HUES64 (cell line): ENCODE measurements at regions not wholly inside any gene's neighbourhood (a gene's known extent, or its start where the extent isn't known, plus 50 kb on each side); places are given as distances from the start of the nearest gene placed in this dataset.
"Not testable (repeated sequence)": the region's sequence is repeated elsewhere in the genome, so short reads cannot be mapped to it uniquely, and the experiment has no call there.

Source experiments
- H3K27ac ChIP-seq: 2 replicates; pipeline ENCODE4 v1.7.0; 2013; ENCODE audit warnings: low read depth, low read length, inconsistent platforms
- H3K27me3 ChIP-seq: 2 replicates; pipeline ENCODE4 v1.6.1; 2013; ENCODE audit warnings: mild to moderate bottlenecking, low read length; ENCODE audit not compliant: insufficient read depth
- H3K36me3 ChIP-seq: 2 replicates; pipeline ENCODE4 v1.6.1; 2013; ENCODE audit warnings: mild to moderate bottlenecking, low read length; ENCODE audit not compliant: insufficient read depth
- H3K4me1 ChIP-seq: 2 replicates; pipeline ENCODE4 v1.6.1; 2013; ENCODE audit warnings: mild to moderate bottlenecking, low read length, moderate library complexity; ENCODE audit not compliant: insufficient read depth
- H3K4me3 ChIP-seq: 2 replicates; pipeline ENCODE4 v1.5.1; 2013; ENCODE audit warnings: mild to moderate bottlenecking, low read length, moderate library complexity
- H3K9ac ChIP-seq: 2 replicates; pipeline ENCODE4 v1.6.1; 2013; ENCODE audit warnings: mild to moderate bottlenecking, low read depth, low read length
- H3K9me3 ChIP-seq: 2 replicates; pipeline ENCODE4 v1.6.1; 2013; ENCODE audit warnings: low read depth, low read length; ENCODE audit not compliant: insufficient read depth
- WGBS: fragments of 150-250, 120-280 bp; methylation state at CpG from one replicate; pipeline ENCODE4 v1.1.7; 2013; ENCODE audit warnings: missing lambda C conversion rate; 5-methylcytosine and 5-hydroxymethylcytosine counted together

DNA sequence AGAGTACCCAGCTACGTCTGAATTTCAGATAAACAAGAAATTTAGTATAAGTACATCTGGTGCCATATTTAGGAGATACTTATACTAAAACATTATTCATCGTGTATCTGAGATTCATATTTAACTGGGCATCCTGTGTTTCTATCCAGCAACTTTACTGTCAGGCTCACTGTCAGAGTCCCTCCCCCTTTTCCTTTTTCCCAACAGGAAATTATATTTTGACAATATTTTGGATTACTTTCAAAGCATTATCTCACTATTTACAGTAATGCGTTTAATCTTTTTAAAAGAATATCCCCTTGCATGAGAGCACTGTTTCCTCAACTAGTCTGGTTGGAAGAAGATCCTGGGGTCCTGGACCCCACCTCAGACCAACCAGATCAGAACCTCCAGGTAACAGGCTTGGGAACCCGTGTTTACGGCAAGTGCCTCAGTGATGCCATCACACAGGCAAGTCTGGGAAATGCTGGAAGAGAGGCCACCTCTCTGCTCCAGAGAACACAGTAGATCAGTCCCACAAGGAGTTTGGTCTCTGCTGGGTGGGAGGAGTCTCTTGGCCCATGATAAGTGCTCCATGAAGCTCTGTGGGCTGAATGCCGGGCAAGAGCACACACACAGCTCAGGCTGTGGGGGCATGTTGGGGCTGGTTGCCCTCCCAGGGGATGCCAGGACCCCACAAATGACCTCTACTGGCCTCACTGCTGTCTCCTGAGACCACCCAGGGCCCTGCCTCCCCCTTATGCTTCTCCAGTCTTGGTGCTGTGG, 84.2 kb upstream of the UXS1 start:
- Histone ChIP-seq H3K27ac (no peak overlapping the region), H3K4me1 (no peaks in the 10 kb centered on the region), H3K4me3 (no peak overlapping the region), H3K27me3 (no peaks in the 10 kb centered on the region), H3K9me3 (0 out of 2 replicates have a peak, but pooled peaks cover 2% of the 10 kb centered on the region), H3K36me3 (no peaks in the 10 kb centered on the region), H3K9ac (no peak overlapping the region)
- WGBS, result 88% methylated on average over 5 of the region's 6 CpGs

DNA sequence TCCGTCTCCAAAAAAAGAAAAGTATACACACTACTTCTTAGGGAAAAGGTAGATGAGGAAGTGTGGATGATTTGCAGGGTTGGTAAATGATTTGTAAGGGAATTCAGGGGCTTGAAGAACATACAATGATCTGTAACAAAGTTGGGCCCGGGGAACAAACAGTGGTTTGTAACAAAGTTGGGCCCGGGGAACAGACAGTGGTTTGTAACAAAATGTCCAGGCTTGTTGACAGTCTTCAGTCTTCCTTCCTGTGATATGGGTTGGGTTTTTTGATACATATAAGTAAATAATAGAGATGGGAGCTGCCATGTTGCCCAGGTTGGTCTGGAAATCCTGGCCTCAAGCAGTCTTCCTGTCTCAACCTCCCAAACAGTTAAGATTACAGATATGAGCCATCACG, 83.3 kb upstream of the UXS1 start:
- H3K9me3 ChIP-seq, result 0 out of 2 replicates have a peak, but pooled peaks cover 4% of the 10 kb centered on the region
- no peaks in the 10 kb centered on the region for H3K4me1 ChIP-seq
- WGBS, result 97% methylated on average over 3 of the region's 4 CpGs
- H3K27ac ChIP-seq, result no peak overlapping the region
- no peaks in the 10 kb centered on the region for H3K36me3 ChIP-seq
- no peaks in the 10 kb centered on the region for H3K27me3 ChIP-seq
- H3K9ac ChIP-seq, result no peak overlapping the region
- no peak overlapping the region for H3K4me3 ChIP-seq

DNA sequence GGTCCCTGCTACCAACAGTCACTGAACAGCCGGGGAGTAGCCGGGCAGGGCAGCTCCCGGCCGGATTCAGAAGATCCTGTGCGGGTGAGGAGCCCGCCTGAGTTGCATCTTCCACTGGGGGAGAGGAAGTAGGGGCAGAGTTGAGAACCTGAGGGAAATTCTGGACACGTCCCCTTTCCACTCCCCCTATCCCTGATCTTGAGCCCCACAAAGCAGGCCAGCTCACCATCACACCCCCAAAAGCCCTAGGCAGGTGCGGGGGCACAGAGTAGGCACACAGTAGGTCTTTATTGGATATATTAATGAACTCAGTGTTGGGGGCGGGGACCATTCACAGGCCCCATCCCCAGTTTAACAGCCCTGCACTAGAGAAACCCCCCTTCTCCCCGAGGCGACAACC, 81.9 kb upstream of the UXS1 start:
- H3K4me1 ChIP-seq, result no peaks in the 10 kb centered on the region

DNA sequence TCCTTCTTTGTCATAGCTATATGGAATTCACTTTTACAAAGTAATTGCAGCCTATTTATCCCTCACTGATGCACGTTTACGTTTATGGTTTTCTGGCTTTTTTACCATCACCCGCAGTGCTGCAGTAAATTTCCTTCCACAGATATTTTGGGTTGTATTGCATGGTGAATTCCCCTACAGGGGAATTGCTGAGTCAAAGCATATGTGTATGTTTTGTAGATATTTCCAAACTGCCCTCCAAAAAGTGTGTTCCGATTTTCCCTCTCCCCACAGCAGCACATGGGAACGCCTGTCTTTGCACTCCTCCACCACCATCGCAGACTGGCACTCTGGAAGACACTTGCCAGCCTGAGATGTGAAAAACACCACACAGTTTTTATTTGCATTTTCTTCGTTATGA, 80.6 kb upstream of the UXS1 start:
- H3K9ac ChIP-seq, result no peak overlapping the region
- 81% methylated on average over 5 of the region's 7 CpGs for WGBS

More for the DNA sequence above, 81.9 kb upstream of the UXS1 start:
- Histone ChIP-seq H3K27ac (no peak overlapping the region), H3K36me3 (no peaks in the 10 kb centered on the region), H3K4me3 (no peak overlapping the region), H3K9me3 (peaks cover 11% of the 10 kb centered on the region; the same call in 1 of the 2 replicates), H3K9ac (no peak overlapping the region), H3K27me3 (no peaks in the 10 kb centered on the region)
- 97% methylated on average over 9 of the region's 11 CpGs for WGBS

GRCh38 chr2:106272216-106272807, 78.2 kb upstream of the UXS1 start:
- Histone ChIP-seq H3K9me3 (peaks cover 11% of the 10 kb centered on the region; the same call in 1 of the 2 replicates), H3K36me3 (no peaks in the 10 kb centered on the region), H3K9ac (no peak overlapping the region), H3K27me3 (no peaks in the 10 kb centered on the region), H3K4me1 (no peaks in the 10 kb centered on the region), H3K27ac (no peak overlapping the region; the same call in 1 of the 2 replicates), H3K4me3 (no peak overlapping the region)
- 91% methylated on average over 7 of the region's 7 CpGs for WGBS

More for the DNA sequence above, 80.6 kb upstream of the UXS1 start:
- no peaks in the 10 kb centered on the region for H3K4me1 ChIP-seq
- H3K27me3 ChIP-seq, result no peaks in the 10 kb centered on the region
- H3K9me3 ChIP-seq, result peaks cover 11% of the 10 kb centered on the region; the same call in 1 of the 2 replicates
- H3K27ac ChIP-seq, result no peak overlapping the region
- no peak overlapping the region for H3K4me3 ChIP-seq
- H3K36me3 ChIP-seq, result no peaks in the 10 kb centered on the region

- Histone ChIP-seq H3K36me3 (no peaks in the 10 kb centered on the region), H3K9ac (no peak overlapping the region), H3K27me3 (no peaks in the 10 kb centered on the region), H3K9me3 (peaks cover 11% of the 10 kb centered on the region; the same call in 1 of the 2 replicates), H3K4me1 (no peaks in the 10 kb centered on the region), H3K27ac (no peak overlapping the region), H3K4me3 (no peak overlapping the region)
- 93% methylated on average over 9 of the region's 9 CpGs for WGBS
Observed at GRCh38 chr2:106270471-106270891, 76.4 kb upstream of the UXS1 start.

DNA sequence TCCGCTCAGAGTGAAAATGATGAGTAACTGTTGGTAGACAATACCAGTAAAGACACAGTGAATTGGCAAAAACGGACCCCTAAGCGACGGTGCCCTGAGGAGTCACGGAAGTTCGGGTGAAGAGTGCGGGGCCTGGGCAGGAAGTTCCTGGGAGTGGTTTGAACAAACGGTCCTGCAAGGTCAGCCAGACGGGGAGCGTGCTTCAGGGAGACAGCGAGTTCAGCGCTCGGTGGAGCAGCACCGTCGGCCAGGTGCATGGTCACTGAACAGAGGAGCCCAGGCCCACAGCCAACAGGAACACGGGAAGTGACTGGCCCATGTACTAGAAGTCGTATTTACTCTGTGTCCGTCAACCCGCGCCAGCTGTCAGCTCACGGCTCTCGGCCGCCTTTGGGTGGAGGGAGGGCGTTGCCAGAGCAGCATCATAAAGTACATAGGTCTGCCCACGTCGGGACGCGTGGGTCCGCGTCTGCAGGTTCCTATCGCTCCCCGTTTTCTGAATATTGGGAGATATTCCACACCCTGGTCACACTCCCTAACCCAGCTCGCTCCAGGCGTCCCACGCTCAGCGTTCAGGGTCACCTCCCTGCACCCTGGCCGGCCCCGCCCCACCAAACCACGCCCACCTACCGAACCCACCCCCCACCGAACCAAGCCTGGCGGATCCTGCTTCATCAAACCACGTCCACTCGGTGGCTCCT, 75.6 kb upstream of the UXS1 start:
- Histone ChIP-seq H3K9me3 (peaks cover 11% of the 10 kb centered on the region; the same call in 1 of the 2 replicates), H3K27me3 (no peaks in the 10 kb centered on the region), H3K4me1 (no peaks in the 10 kb centered on the region), H3K27ac (no peak overlapping the region), H3K9ac (no peak overlapping the region), H3K36me3 (no peaks in the 10 kb centered on the region), H3K4me3 (peak overlapping the region; percentile 18; the same call in 1 of the 2 replicates)
- 94% methylated on average over 43 of the region's 44 CpGs for WGBS

- H3K27me3 ChIP-seq, result no peaks in the 10 kb centered on the region
- 89% methylated on average over 4 of the region's 4 CpGs for WGBS
- H3K9me3 ChIP-seq, result peaks cover 9% of the 10 kb centered on the region; the same call in 1 of the 2 replicates
- H3K4me1 ChIP-seq, result no peaks in the 10 kb centered on the region
- H3K36me3 ChIP-seq, result no peaks in the 10 kb centered on the region
- H3K4me3 ChIP-seq, result no peak overlapping the region
- H3K27ac ChIP-seq, result no peak overlapping the region
- no peak overlapping the region for H3K9ac ChIP-seq
Observed at GRCh38 chr2:106267997-106268396, 73.9 kb upstream of the UXS1 start.

GRCh38 chr2:106261871-106262321, 67.8 kb upstream of the UXS1 start:
- H3K9ac ChIP-seq, result no peak overlapping the region

DNA sequence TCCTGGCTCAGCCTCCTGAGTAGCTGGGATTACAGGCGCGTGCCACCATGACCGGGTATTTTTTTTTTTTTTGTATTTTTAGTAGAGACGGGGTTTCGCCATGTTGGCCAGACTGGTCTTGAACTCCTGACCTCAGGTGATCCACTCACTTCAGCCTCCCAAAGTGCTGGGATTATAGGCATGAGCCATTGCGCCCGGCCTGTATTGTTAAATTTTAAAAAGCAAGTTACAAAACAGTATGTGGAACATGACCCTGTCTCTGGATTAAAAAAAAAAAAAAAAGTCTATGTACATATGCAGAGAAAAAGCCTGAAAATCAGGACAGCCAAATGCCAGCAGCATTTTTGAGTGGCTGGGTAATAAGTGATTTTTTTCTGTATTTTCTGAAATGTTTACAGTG, 64.8 kb upstream of the UXS1 start:
- H3K27ac ChIP-seq, H3K9ac ChIP-seq, H3K9me3 ChIP-seq, H3K4me1 ChIP-seq, H3K27me3 ChIP-seq, H3K36me3 ChIP-seq, H3K4me3 ChIP-seq: not testable (repeated sequence)
- 88% methylated on average over 7 of the region's 7 CpGs for WGBS

More at GRCh38 chr2:106261871-106262321, 67.8 kb upstream of the UXS1 start:
- 70% methylated on average over 6 of the region's 6 CpGs for WGBS
- no peaks in the 10 kb centered on the region for H3K4me1 ChIP-seq
- H3K9me3 ChIP-seq, result no peaks in the 10 kb centered on the region
- H3K4me3 ChIP-seq, result no peak overlapping the region
- no peak overlapping the region for H3K27ac ChIP-seq
- H3K36me3 ChIP-seq, result no peaks in the 10 kb centered on the region
- H3K27me3 ChIP-seq, result no peaks in the 10 kb centered on the region

GRCh38 chr2:106257830-106258229, 63.7 kb upstream of the UXS1 start:
- H3K36me3 ChIP-seq, result no peaks in the 10 kb centered on the region
- no CpG with 5 or more reads among the region's 3 CpGs for WGBS
- H3K27ac ChIP-seq, result no peak overlapping the region
- no peaks in the 10 kb centered on the region for H3K27me3 ChIP-seq
- H3K9me3 ChIP-seq, result no peaks in the 10 kb centered on the region
- H3K4me1 ChIP-seq, result no peaks in the 10 kb centered on the region
- H3K9ac ChIP-seq, result no peak overlapping the region
- no peak overlapping the region for H3K4me3 ChIP-seq
